Fibroblast of lung (primary cell): ENCODE measurements at regions not wholly inside any gene's neighbourhood (a gene's known extent, or its start where the extent isn't known, plus 50 kb on each side); places are given as distances from the start of the nearest gene placed in this dataset.
"Not testable (repeated sequence)": the region's sequence is repeated elsewhere in the genome, so short reads cannot be mapped to it uniquely, and the experiment has no call there.

Experiments
- CTCF ChIP-seq, 2 donors: IDR thresholded peaks in 1 of 2; conservative IDR thresholded peaks in 1 of 2; 1 replicate in 1 of 2; 2 replicates in 1 of 2; pipeline ENCODE4 v1.5.1; 2011 to 2012; ENCODE audit warnings: low read length in 2 of 2, control low read depth in 1 of 2, inconsistent platforms in 1 of 2, low read depth in 1 of 2, mild to moderate bottlenecking in 1 of 2
- EZH2 ChIP-seq: IDR thresholded peaks from 2 replicates; pipeline ENCODE4 v1.5.1; 2012; ENCODE audit warnings: low read length, control low read depth, mild to moderate bottlenecking; ENCODE audit errors: missing control alignments

GRCh38 chr5:144055391-144055790, 115.1 kb downstream of the YIPF5 start:
- TF ChIP-seq CTCF (conservative IDR thresholded peaks at IDR 0.05 in 1 of 2, IDR thresholded peaks at IDR 0.05 in 1 of 2; ENCODE audit: low read depth in 1 of 2, low read length in 2 of 2); EZH2: not testable (repeated sequence)
